ENCODE measurements at regions not wholly inside any gene's neighbourhood (a gene's known extent, or its start where the extent isn't known, plus 50 kb on each side); places are given as distances from the start of the nearest gene placed in this dataset.

DNA sequence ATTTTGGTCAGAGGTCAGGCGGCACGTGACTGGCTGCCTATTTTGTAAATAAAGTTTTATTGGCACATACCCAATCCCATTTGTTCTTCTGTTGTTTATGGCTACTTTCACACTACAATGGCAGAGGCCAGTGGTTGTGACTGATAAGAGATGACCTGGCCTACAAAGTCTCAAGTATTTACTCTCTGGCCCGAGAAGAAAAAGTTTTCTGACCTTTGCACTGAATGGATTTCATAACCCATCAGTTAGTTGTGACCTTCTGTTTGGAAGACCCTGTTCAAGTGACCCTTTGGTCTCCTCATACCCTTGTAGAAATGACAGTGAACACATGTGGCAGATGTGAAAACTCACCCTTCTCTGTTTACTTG lies 121.4 kb upstream of the MGAT5 start:
- H3K9ac ChIP-seq (ENCODE audit: extremely low read depth, insufficient read length, low read length): no peak overlapping the region
- H3K79me2 ChIP-seq (ENCODE audit: insufficient read depth, low read length): peaks cover 5% of the 10 kb centered on the region; the same call in 1 of the 2 replicates
- H4K91ac ChIP-seq (ENCODE audit: insufficient read length, low read depth, low read length): no peak overlapping the region
- no peak overlapping the region for H3K23ac ChIP-seq (ENCODE audit: insufficient read length, low read depth, low read length)
- H3K14ac ChIP-seq (ENCODE audit: insufficient read depth, low read length): no peak overlapping the region
- no peak overlapping the region for H2AK5ac ChIP-seq (ENCODE audit: insufficient read length, low read length)
- no peak overlapping the region for H2BK12ac ChIP-seq (ENCODE audit: insufficient read length, low read depth, low read length)
- H3K79me1 ChIP-seq (ENCODE audit: insufficient read depth, low read depth, low read length, poor library complexity, severe bottlenecking): no peaks in the 10 kb centered on the region
- H3K4ac ChIP-seq (ENCODE audit: low read depth, low read length): no peak overlapping the region
- H3K4me2 ChIP-seq (ENCODE audit: insufficient read depth, insufficient read length, low read length): no peak overlapping the region
- no peaks in the 10 kb centered on the region for H4K20me1 ChIP-seq (ENCODE audit: control insufficient read depth, insufficient read depth, insufficient read length)
- H2BK5ac ChIP-seq (ENCODE audit: insufficient read length, low read length): no peak overlapping the region
- H3K56ac ChIP-seq (ENCODE audit: insufficient read length, low read depth, low read length): no peak overlapping the region
- no peak overlapping the region for H2AFZ ChIP-seq (ENCODE audit: low read length)
- H2BK20ac ChIP-seq (ENCODE audit: low read depth, low read length, poor library complexity, severe bottlenecking): no peak overlapping the region
- no peaks in the 10 kb centered on the region for H3K27me3 ChIP-seq (ENCODE audit: insufficient read depth, low read length)
- Mint-ChIP-seq H3K4me3 (no peak overlapping the region), H3K9me3 (peaks cover 8 to 19% of the 10 kb centered on the region in 2 experiments), H3K27me3 (ENCODE audit: low read depth) (no peaks in the 10 kb centered on the region), H3K4me1 (peaks cover 55 to 56% of the 10 kb centered on the region in 2 experiments), H3K36me3 (ENCODE audit: insufficient read depth in 1 of 3, low read depth in 3 of 3) (peaks cover 19 to 30% (median 25%) of the 10 kb centered on the region in 3 experiments), H3K27ac (peak overlapping the region in 1 of 3 experiments; percentile 44; a peak in 2 of 7 replicates)
- TF ChIP-seq CTCF (conservative IDR thresholded peaks at IDR 0.05): no peak
- H2BK120ac ChIP-seq (ENCODE audit: low read depth, low read length, poor library complexity, severe bottlenecking): no peak overlapping the region
- no CpG with 5 or more reads among the region's 3 CpGs for WGBS (ENCODE audit: extremely low coverage, insufficient read length, low lambda C conversion rate)
- no peak overlapping the region for H4K5ac ChIP-seq (ENCODE audit: insufficient read length, low read depth, low read length)
- no peak overlapping the region for H3T11ph ChIP-seq (ENCODE audit: low read length)
- no peak for DNase-seq
- no peak overlapping the region for H3K27ac ChIP-seq (ENCODE audit: insufficient read length, low read depth, low read length)
- no peaks in the 10 kb centered on the region for H3K9me3 ChIP-seq (ENCODE audit: control insufficient read depth, low read depth, low read length)
- no peak overlapping the region for H4K8ac ChIP-seq (replicated peaks; ENCODE audit: insufficient read length, low read depth, low read length)
- H3K23me2 ChIP-seq (ENCODE audit: insufficient read length, low read depth, low read length, poor library complexity, severe bottlenecking): no peaks in the 10 kb centered on the region
- H3K4me1 ChIP-seq (ENCODE audit: insufficient read depth, low read length): peaks cover 14% of the 10 kb centered on the region
- no peak overlapping the region for H2BK15ac ChIP-seq (ENCODE audit: low read depth, low read length)
- H3K18ac ChIP-seq (ENCODE audit: insufficient read length, low read depth, low read length): no peak overlapping the region
